ENCODE measurements at regions not wholly inside any gene's neighbourhood (a gene's known extent, or its start where the extent isn't known, plus 50 kb on each side); places are given as distances from the start of the nearest gene placed in this dataset.
"Not testable (repeated sequence)": the region's sequence is repeated elsewhere in the genome, so short reads cannot be mapped to it uniquely, and the experiment has no call there.

DNA sequence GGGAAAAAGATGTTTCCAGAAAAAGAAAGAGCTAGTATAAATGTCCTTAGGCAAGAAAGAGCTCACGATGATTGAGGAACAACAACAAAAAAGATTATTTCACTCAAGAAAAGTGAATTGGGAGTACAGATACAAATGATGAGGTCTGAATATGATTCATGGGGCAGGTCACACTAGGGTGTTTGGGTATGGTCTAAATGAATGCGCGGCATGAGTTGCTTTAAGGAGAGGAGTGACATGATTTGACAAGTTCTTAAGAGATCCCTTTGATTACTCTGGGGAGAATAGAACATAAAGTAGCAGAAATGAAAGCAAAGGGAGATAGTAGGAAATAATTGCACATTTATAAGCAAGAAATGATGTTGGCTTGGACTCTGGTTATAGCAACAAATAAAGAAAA, 85.9 kb upstream of the AGAP9 start:
- not testable (repeated sequence) for H3K27me3 ChIP-seq (ENCODE audit: control insufficient read depth, insufficient read depth, low read length); H3K27ac ChIP-seq (ENCODE audit: low read length); H3K36me3 ChIP-seq (ENCODE audit: control insufficient read depth, low read depth, low read length); H3K9me3 ChIP-seq (ENCODE audit: control insufficient read depth, low read depth, low read length); H3K4me1 ChIP-seq (ENCODE audit: control insufficient read depth, low read depth, low read length); H3K9ac ChIP-seq (ENCODE audit: low read length); H3K4me3 ChIP-seq (ENCODE audit: low read length)

DNA sequence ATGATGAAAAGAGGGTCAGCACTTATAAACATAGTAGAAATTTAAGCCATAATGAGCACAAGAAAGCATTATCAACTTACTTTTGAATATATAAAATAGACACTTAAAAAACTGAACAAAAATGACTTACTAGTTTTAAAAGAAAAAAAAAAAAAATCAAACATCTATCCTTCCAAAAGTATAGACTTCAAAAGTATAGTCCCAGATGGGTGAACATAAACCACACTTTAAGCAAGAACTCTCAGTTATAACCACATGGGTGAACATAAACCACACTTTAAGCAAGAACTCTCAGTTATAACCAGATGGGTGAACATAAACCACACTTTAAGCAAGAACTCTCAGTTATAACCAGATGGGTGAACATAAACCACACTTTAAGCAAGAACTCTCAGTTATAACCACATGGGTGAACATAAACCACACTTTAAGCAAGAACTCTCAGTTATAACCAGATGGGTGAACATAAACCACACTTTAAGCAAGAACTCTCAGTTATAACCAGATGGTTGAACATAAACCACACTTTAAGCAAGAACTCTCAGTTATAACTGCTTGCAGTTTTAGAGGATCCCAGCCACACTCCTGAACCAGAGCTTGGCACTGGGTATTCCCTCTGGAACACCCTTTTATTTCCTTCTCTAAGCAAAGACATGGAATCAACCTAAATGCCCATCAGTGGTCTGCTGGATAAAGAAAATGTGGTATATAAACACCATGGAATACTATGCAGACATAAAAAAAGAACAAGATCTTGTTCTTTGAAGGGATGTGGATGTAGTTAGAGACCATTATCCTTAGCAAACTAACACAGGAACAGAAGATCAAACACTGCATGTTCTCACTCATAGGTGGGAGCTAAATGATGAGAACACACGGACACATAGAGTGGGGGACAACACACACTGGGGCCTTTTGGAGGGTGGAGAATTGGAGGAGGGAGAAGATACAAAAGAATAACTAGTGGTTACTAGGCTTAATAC, 82.6 kb upstream of the AGAP9 start:
- not testable (repeated sequence) for H3K27me3 ChIP-seq (ENCODE audit: control insufficient read depth, insufficient read depth, low read length); H3K9ac ChIP-seq (ENCODE audit: low read length)

DNA sequence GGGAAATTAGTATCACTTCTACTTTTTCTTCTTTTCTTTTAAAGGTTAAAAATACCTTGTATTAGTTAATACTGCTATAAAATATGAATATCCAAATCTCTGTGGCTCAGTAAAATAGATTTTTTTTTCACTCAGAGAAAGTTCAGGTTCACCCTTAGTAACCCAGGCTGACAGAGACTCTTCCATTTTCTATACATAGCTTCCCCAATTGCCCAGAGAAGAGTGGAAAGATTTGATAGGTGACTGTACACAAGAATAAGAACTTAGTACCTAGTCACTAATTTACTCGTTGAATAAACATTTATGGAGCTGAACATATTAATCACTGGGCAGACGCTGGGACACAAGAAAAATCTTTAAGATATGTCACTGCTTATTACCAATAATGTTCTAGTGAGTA, 77.2 kb upstream of the AGAP9 start:
- H3K27ac ChIP-seq (ENCODE audit: low read length); H3K9me3 ChIP-seq (ENCODE audit: control insufficient read depth, low read depth, low read length); H3K27me3 ChIP-seq (ENCODE audit: control insufficient read depth, insufficient read depth, low read length); H3K36me3 ChIP-seq (ENCODE audit: control insufficient read depth, low read depth, low read length); H3K4me3 ChIP-seq (ENCODE audit: low read length); H3K9ac ChIP-seq (ENCODE audit: low read length); H3K4me1 ChIP-seq (ENCODE audit: control insufficient read depth, low read depth, low read length): not testable (repeated sequence)

More for the DNA sequence above, 82.6 kb upstream of the AGAP9 start:
- not testable (repeated sequence) for H3K36me3 ChIP-seq (ENCODE audit: control insufficient read depth, low read depth, low read length); H3K4me1 ChIP-seq (ENCODE audit: control insufficient read depth, low read depth, low read length); H3K27ac ChIP-seq (ENCODE audit: low read length); H3K9me3 ChIP-seq (ENCODE audit: control insufficient read depth, low read depth, low read length); H3K4me3 ChIP-seq (ENCODE audit: low read length)

DNA sequence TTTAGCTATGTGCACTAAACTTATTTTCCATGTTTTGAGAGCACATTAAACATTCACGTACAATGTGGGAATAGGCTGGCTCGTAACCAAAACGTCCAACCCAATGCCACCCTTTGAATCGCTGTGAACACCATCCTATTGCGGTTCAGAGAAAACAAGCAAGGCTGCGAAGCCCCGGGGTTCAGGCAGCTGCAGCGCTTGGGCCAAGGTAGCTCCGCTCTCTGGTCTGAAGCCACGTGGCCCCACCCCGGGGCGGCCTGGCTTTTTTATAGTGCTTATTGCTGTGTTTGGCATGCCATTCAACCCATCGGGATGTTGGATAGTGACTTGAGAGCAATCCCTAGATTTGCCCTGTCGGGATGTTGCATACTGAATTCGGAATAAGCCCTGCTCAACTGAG, 76.7 kb upstream of the AGAP9 start:
- H3K4me3 ChIP-seq (ENCODE audit: low read length); H3K27ac ChIP-seq (ENCODE audit: low read length); H3K4me1 ChIP-seq (ENCODE audit: control insufficient read depth, low read depth, low read length); H3K27me3 ChIP-seq (ENCODE audit: control insufficient read depth, insufficient read depth, low read length); H3K36me3 ChIP-seq (ENCODE audit: control insufficient read depth, low read depth, low read length); H3K9me3 ChIP-seq (ENCODE audit: control insufficient read depth, low read depth, low read length); H3K9ac ChIP-seq (ENCODE audit: low read length): not testable (repeated sequence)

DNA sequence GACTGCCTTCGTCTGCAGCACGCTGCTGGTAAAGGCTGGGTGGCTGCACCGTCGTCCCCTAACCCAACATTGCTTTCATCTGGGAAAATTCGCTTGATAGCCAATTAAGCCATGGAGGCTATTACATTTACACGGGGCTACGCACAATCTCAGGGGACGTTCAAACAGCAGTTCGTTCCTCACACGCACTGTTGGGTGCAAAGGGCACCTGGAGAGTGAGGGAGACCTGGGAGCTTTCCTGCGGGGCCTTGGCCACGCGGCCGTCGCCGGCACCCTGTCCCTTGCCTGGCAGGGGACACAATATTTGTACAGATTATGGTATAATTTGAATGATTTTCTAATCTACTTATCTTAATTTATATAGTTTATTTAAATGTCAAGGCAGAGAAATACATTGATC, 76.2 kb upstream of the AGAP9 start:
- H3K4me3 ChIP-seq (ENCODE audit: low read length); H3K27me3 ChIP-seq (ENCODE audit: control insufficient read depth, insufficient read depth, low read length); H3K9ac ChIP-seq (ENCODE audit: low read length); H3K4me1 ChIP-seq (ENCODE audit: control insufficient read depth, low read depth, low read length); H3K27ac ChIP-seq (ENCODE audit: low read length); H3K9me3 ChIP-seq (ENCODE audit: control insufficient read depth, low read depth, low read length); H3K36me3 ChIP-seq (ENCODE audit: control insufficient read depth, low read depth, low read length): not testable (repeated sequence)

DNA sequence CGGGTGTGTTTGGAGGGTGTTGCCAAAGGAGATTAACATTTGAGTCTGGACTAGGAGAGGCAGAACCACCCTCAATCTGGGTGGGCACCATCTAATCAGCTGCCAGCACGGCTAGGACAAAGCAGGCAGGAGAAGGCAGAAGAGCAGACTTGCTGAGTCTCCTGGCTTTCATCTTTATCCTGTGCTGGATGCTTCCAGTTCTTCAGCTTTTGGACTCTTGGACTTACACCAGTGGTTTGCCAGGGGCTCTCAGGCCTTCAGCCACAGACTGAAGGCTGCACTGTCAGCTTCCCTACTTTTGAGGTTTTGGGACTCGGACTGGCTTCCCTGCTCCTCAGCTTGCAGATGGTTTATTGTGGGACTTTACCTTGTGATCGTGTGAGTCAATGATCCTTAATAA, 70.4 kb upstream of the AGAP9 start:
- H3K27me3 ChIP-seq (ENCODE audit: control insufficient read depth, insufficient read depth, low read length); H3K9me3 ChIP-seq (ENCODE audit: control insufficient read depth, low read depth, low read length); H3K4me1 ChIP-seq (ENCODE audit: control insufficient read depth, low read depth, low read length); H3K27ac ChIP-seq (ENCODE audit: low read length); H3K9ac ChIP-seq (ENCODE audit: low read length); H3K4me3 ChIP-seq (ENCODE audit: low read length); H3K36me3 ChIP-seq (ENCODE audit: control insufficient read depth, low read depth, low read length): not testable (repeated sequence)

DNA sequence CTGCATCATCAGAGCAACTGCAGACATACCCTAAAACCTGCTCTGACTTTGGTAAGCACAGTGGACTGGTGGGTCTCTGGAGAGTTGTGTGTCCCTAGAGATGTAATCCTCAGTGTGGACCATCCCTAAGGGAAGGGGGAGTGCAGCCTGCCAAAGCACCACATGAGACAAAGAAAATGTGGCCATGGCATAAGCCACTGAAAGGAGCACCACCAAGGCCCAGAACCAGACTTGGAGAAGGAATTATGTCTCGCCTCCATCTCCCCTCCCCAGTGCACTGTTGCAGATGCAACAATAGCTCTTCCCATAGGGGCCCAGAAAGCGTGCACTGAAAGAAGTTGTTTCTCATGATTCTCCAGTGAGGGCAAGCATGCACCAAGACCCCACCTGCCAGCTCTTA, 69.7 kb upstream of the AGAP9 start:
- not testable (repeated sequence) for H3K27me3 ChIP-seq (ENCODE audit: control insufficient read depth, insufficient read depth, low read length); H3K9ac ChIP-seq (ENCODE audit: low read length); H3K27ac ChIP-seq (ENCODE audit: low read length); H3K9me3 ChIP-seq (ENCODE audit: control insufficient read depth, low read depth, low read length); H3K4me3 ChIP-seq (ENCODE audit: low read length); H3K36me3 ChIP-seq (ENCODE audit: control insufficient read depth, low read depth, low read length); H3K4me1 ChIP-seq (ENCODE audit: control insufficient read depth, low read depth, low read length)

DNA sequence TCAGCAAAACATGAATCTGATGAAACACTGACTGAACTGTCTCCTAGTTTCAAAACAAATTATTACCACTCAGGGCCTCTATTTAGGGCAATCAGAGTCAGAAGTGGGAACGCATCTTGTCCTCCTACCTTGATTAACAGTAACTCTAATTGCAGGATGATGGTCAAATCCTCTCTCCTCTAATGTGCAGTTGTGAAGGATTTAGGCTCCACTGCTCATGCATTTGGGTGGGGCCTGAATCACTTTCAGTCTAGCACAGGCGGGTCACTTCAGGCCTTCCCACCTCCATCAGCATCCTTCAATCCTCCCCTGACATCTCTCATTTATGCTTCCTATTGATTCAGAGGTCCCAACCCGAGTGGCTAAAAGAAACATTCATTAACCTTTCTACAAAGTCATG, 67.5 kb upstream of the AGAP9 start:
- not testable (repeated sequence) for H3K9ac ChIP-seq (ENCODE audit: low read length); H3K27me3 ChIP-seq (ENCODE audit: control insufficient read depth, insufficient read depth, low read length); H3K4me1 ChIP-seq (ENCODE audit: control insufficient read depth, low read depth, low read length); H3K27ac ChIP-seq (ENCODE audit: low read length); H3K4me3 ChIP-seq (ENCODE audit: low read length); H3K9me3 ChIP-seq (ENCODE audit: control insufficient read depth, low read depth, low read length); H3K36me3 ChIP-seq (ENCODE audit: control insufficient read depth, low read depth, low read length)

DNA sequence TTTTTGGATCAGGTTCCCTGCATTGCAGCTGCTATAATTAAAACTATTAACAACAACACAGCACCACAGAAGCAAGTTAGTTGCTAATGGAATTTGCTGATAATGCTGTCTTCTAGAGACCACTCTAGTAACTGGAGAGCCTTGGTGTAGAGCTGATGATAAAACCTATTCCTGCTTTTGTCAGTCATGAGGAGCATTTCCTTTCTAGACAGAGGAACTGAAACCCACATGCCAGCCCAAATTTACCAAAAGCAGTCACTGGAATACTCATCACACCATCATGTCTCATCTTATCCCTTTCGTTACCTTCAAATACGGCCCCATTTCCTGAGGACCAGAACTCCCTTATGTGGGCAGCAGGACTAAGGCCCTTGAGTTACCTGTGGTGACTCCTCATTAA, 67.1 kb upstream of the AGAP9 start:
- H3K36me3 ChIP-seq (ENCODE audit: control insufficient read depth, low read depth, low read length); H3K27ac ChIP-seq (ENCODE audit: low read length); H3K4me1 ChIP-seq (ENCODE audit: control insufficient read depth, low read depth, low read length); H3K27me3 ChIP-seq (ENCODE audit: control insufficient read depth, insufficient read depth, low read length); H3K9me3 ChIP-seq (ENCODE audit: control insufficient read depth, low read depth, low read length); H3K4me3 ChIP-seq (ENCODE audit: low read length); H3K9ac ChIP-seq (ENCODE audit: low read length): not testable (repeated sequence)

DNA sequence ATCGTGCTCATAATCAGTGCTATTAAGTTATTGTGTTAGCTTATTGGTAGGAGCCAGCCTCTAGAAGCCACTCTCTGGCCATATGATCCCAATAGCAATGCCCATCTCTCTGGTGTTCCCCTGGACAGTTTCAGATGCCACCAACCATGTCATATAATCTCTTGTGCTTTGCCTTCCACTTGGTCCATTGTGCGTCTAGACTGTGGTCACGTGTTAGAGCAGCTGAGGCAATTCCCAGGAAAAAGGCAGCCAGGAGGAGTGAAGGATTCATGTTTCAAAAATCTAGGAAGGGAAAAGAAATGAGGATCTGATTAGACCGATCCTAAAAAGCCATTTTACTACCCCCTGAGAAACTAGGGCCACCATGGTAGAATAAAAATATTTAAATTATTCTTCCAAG, 58.6 kb upstream of the AGAP9 start:
- H3K4me3 ChIP-seq (ENCODE audit: low read length); H3K4me1 ChIP-seq (ENCODE audit: control insufficient read depth, low read depth, low read length); H3K36me3 ChIP-seq (ENCODE audit: control insufficient read depth, low read depth, low read length); H3K9me3 ChIP-seq (ENCODE audit: control insufficient read depth, low read depth, low read length); H3K9ac ChIP-seq (ENCODE audit: low read length); H3K27ac ChIP-seq (ENCODE audit: low read length); H3K27me3 ChIP-seq (ENCODE audit: control insufficient read depth, insufficient read depth, low read length): not testable (repeated sequence)

DNA sequence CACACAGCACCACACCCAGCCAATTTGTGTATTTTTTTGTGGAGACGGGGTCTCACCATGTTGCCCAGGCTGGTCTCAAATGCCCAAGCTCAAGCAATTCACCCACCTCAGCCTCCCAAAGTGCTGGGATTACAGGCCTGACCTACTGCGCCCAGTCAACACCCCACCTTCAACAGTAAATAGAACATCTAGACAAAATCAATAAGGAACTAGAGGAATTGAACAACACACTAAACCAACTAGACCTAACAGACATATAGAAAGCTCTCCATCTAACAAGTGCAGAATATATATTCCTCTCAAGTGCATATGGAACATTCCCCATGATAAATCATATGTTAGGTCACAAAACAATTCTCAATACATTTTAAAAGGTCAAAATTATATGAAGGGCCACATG, 56.6 kb upstream of the AGAP9 start:
- H3K27ac ChIP-seq (ENCODE audit: low read length); H3K36me3 ChIP-seq (ENCODE audit: control insufficient read depth, low read depth, low read length); H3K4me1 ChIP-seq (ENCODE audit: control insufficient read depth, low read depth, low read length); H3K9ac ChIP-seq (ENCODE audit: low read length); H3K27me3 ChIP-seq (ENCODE audit: control insufficient read depth, insufficient read depth, low read length); H3K4me3 ChIP-seq (ENCODE audit: low read length); H3K9me3 ChIP-seq (ENCODE audit: control insufficient read depth, low read depth, low read length): not testable (repeated sequence)

DNA sequence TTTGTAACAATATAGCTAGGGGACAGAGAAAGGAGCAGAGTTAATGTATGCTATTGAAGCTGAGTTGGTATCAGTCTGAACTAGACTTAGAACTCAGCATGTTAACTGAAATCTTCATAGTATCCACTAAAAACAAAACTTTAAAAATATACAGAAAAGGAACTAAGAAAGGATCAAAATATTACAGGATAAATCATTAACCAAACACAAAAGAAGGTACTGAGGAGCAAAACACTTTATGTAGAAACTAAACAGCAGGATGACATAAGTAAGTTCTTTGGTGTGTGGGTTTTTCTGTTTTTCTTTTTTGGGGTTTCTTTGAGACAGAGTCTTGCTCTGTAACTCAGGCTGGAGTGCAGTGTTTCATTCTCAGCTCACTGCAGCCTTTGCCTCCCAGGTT, 55.1 kb upstream of the AGAP9 start:
- not testable (repeated sequence) for H3K27ac ChIP-seq (ENCODE audit: low read length); H3K9me3 ChIP-seq (ENCODE audit: control insufficient read depth, low read depth, low read length); H3K27me3 ChIP-seq (ENCODE audit: control insufficient read depth, insufficient read depth, low read length); H3K36me3 ChIP-seq (ENCODE audit: control insufficient read depth, low read depth, low read length); H3K9ac ChIP-seq (ENCODE audit: low read length); H3K4me1 ChIP-seq (ENCODE audit: control insufficient read depth, low read depth, low read length); H3K4me3 ChIP-seq (ENCODE audit: low read length)
